ENCODE measurements at regions not wholly inside any gene's neighbourhood (a gene's known extent, or its start where the extent isn't known, plus 50 kb on each side); places are given as distances from the start of the nearest gene placed in this dataset.
"Not testable (repeated sequence)": the region's sequence is repeated elsewhere in the genome, so short reads cannot be mapped to it uniquely, and the experiment has no call there.

DNA sequence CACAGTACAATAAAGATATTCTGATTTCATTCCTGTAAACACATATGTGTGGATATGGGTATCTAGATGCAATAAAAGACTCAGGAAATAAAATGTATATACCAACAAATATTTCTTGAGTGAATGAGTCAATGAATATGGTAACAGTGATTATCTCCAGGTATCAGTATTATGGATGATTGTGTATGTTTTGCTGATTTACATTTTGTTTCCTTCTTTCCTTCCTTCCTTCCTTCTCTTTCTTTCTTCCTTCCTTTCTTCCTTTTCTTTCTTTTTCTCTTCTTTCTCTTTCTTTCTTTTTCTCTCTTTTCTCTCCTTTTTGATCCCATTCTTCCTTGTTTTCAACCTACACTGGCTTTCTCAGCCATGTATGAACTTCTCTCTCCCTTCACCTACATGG lies 85.3 kb upstream of the DLX6 start:
- H3K9ac ChIP-seq (ENCODE audit: low read length): no peak overlapping the region
- H3K79me1 ChIP-seq (ENCODE audit: low read length): no peaks in the 10 kb centered on the region
- no peaks in the 10 kb centered on the region for H3K79me2 ChIP-seq (ENCODE audit: control insufficient read depth, insufficient read depth, low read length)
- H3K18ac ChIP-seq (ENCODE audit: low read length): no peak overlapping the region
- H3K56ac ChIP-seq (ENCODE audit: low read length): no peak overlapping the region
- no peak overlapping the region for H3K27ac ChIP-seq (ENCODE audit: low read depth, low read length)
- H3K4ac ChIP-seq (ENCODE audit: low read depth, low read length): no peak overlapping the region
- DNase-seq: no peak
- no peak overlapping the region for H2BK5ac ChIP-seq (ENCODE audit: low read length)
- H2BK15ac ChIP-seq (replicated peaks; ENCODE audit: low read depth): no peak overlapping the region
- H3K23ac ChIP-seq (ENCODE audit: low read length): no peak overlapping the region
- H4K8ac ChIP-seq (ENCODE audit: low read depth, low read length): no peak overlapping the region
- H3K36me3 ChIP-seq (ENCODE audit: control insufficient read depth, insufficient read depth, low read length): no peaks in the 10 kb centered on the region
- H2AK5ac ChIP-seq (ENCODE audit: low read length): no peak overlapping the region
- H4K5ac ChIP-seq (ENCODE audit: low read length): no peak overlapping the region
- H3K4me3 ChIP-seq (ENCODE audit: low read length): no peak overlapping the region
- H3K4me2 ChIP-seq (ENCODE audit: low read length): no peak overlapping the region
- H3K27me3 ChIP-seq (ENCODE audit: insufficient read depth, low read length, poor library complexity): no peaks in the 10 kb centered on the region
- no peak overlapping the region for H2BK120ac ChIP-seq (ENCODE audit: low read depth, low read length)
- no peaks in the 10 kb centered on the region for H3K4me1 ChIP-seq (ENCODE audit: control insufficient read depth, low read depth, low read length)

DNA sequence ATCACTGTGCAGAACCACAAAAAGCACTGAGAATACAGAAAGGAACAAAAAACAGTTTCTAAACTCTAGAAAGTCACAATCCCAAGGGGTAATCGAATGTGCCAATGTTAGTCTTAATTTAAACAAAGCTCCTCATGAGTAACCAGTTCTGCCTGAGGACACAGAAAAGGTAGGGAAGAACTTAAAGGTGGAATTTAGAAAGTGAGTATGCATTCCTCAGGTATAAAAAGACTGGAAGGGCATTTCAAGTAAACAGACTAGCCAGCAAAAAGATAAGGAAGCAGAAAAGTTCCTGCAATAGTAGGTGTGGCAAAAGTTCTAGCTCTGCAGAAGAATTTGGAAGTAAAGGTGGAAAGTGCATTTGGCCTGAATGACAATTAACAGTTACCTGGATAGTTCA lies 84.6 kb upstream of the DLX6 start:
- DNase-seq: no peak
- no peak overlapping the region for H2BK120ac ChIP-seq (ENCODE audit: low read depth, low read length)
- no peak overlapping the region for H2BK5ac ChIP-seq (ENCODE audit: low read length)
- H4K5ac ChIP-seq (ENCODE audit: low read length): no peak overlapping the region
- no peaks in the 10 kb centered on the region for H3K79me1 ChIP-seq (ENCODE audit: low read length)
- H3K4me3 ChIP-seq (ENCODE audit: low read length): no peak overlapping the region
- no CpG with 5 or more reads among the region's 1 CpG for WGBS (ENCODE audit: extremely low coverage, insufficient coverage, low lambda C conversion rate)
- no peak overlapping the region for H3K9ac ChIP-seq (ENCODE audit: low read length)
- no peaks in the 10 kb centered on the region for H3K4me1 ChIP-seq (ENCODE audit: control insufficient read depth, low read depth, low read length)
- H2BK15ac ChIP-seq (replicated peaks; ENCODE audit: low read depth): no peak overlapping the region
- H3K56ac ChIP-seq (ENCODE audit: low read length): no peak overlapping the region
- H3K18ac ChIP-seq (ENCODE audit: low read length): no peak overlapping the region
- no peaks in the 10 kb centered on the region for H3K79me2 ChIP-seq (ENCODE audit: control insufficient read depth, insufficient read depth, low read length)
- no peak overlapping the region for H3K27ac ChIP-seq (ENCODE audit: low read depth, low read length)
- H4K8ac ChIP-seq (ENCODE audit: low read depth, low read length): no peak overlapping the region
- H2AK5ac ChIP-seq (ENCODE audit: low read length): no peak overlapping the region
- no peak overlapping the region for H3K23ac ChIP-seq (ENCODE audit: low read length)
- H3K27me3 ChIP-seq (ENCODE audit: insufficient read depth, low read length, poor library complexity): no peaks in the 10 kb centered on the region
- H3K36me3 ChIP-seq (ENCODE audit: control insufficient read depth, insufficient read depth, low read length): no peaks in the 10 kb centered on the region
- H3K4me2 ChIP-seq (ENCODE audit: low read length): no peak overlapping the region
- no peak overlapping the region for H3K4ac ChIP-seq (ENCODE audit: low read depth, low read length)

DNA sequence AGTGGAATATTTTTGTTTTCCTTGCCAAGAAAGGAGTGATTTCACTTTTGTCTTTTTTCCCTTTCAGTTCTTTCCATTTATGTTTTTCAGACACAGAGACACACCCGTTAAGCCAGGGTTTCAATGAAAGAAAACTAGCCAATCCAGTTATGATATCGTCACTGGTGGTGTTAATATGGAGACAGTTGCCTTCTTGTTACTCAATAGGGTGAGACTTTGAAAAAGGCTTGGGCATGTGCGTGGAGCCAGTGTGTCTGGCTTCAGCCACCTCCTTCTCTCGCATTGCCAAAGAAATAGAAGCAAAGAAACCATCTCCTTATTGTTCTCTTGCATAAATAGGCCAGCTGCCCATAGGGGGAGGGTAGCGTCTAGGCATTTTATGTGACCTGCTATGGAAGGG lies 84.1 kb upstream of the DLX6 start:
- DNase-seq: no peak
- Histone ChIP-seq H3K4me1 (ENCODE audit: control insufficient read depth, low read depth, low read length) (no peaks in the 10 kb centered on the region), H2BK5ac (ENCODE audit: low read length) (no peak overlapping the region), H3K4me2 (ENCODE audit: low read length) (no peak overlapping the region), H3K27me3 (ENCODE audit: insufficient read depth, low read length, poor library complexity) (no peaks in the 10 kb centered on the region), H3K4me3 (ENCODE audit: low read length) (no peak overlapping the region), H3K79me2 (ENCODE audit: control insufficient read depth, insufficient read depth, low read length) (no peaks in the 10 kb centered on the region), H3K23ac (ENCODE audit: low read length) (no peak overlapping the region), H2BK15ac (replicated peaks; ENCODE audit: low read depth) (no peak overlapping the region), H3K18ac (ENCODE audit: low read length) (no peak overlapping the region), H3K56ac (ENCODE audit: low read length) (no peak overlapping the region), H3K4ac (ENCODE audit: low read depth, low read length) (no peak overlapping the region), H3K9ac (ENCODE audit: low read length) (no peak overlapping the region), H2AK5ac (ENCODE audit: low read length) (no peak overlapping the region), H3K79me1 (ENCODE audit: low read length) (no peaks in the 10 kb centered on the region), H2BK120ac (ENCODE audit: low read depth, low read length) (no peak overlapping the region), H3K27ac (ENCODE audit: low read depth, low read length) (no peak overlapping the region), H3K36me3 (ENCODE audit: control insufficient read depth, insufficient read depth, low read length) (no peaks in the 10 kb centered on the region), H4K8ac (ENCODE audit: low read depth, low read length) (no peak overlapping the region), H4K5ac (ENCODE audit: low read length) (no peak overlapping the region)
- no CpG with 5 or more reads among the region's 5 CpGs for WGBS (ENCODE audit: extremely low coverage, insufficient coverage, low lambda C conversion rate)

DNA sequence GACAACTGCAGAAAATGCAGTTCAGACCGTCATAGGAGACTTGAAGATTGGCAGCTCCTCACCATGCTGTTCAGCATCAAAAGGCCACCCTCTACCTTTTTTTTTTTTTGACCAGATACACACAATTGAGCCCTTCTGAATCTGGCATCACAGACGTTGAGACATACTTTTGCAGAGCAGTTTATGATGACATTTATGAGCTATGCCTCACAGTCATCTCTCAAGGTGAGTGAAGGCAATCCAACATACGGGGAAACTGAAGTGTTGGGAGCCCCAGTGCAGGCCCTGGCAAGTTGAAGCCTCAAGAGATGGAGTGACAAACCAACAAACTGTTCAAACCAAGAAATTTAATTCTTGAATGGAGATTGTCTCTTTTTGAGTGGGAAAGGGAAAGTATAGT lies 83.6 kb upstream of the DLX6 start:
- Histone ChIP-seq H3K36me3 (ENCODE audit: control insufficient read depth, insufficient read depth, low read length) (no peaks in the 10 kb centered on the region), H3K27ac (ENCODE audit: low read depth, low read length) (no peak overlapping the region), H3K79me1 (ENCODE audit: low read length) (no peaks in the 10 kb centered on the region), H3K9ac (ENCODE audit: low read length) (no peak overlapping the region), H3K56ac (ENCODE audit: low read length) (no peak overlapping the region), H3K4me1 (ENCODE audit: control insufficient read depth, low read depth, low read length) (no peaks in the 10 kb centered on the region), H3K4me3 (ENCODE audit: low read length) (no peak overlapping the region), H2BK5ac (ENCODE audit: low read length) (no peak overlapping the region), H2AK5ac (ENCODE audit: low read length) (no peak overlapping the region), H2BK15ac (replicated peaks; ENCODE audit: low read depth) (no peak overlapping the region), H3K27me3 (ENCODE audit: insufficient read depth, low read length, poor library complexity) (no peaks in the 10 kb centered on the region), H3K79me2 (ENCODE audit: control insufficient read depth, insufficient read depth, low read length) (no peaks in the 10 kb centered on the region), H3K4ac (ENCODE audit: low read depth, low read length) (no peak overlapping the region), H3K23ac (ENCODE audit: low read length) (no peak overlapping the region), H2BK120ac (ENCODE audit: low read depth, low read length) (no peak overlapping the region), H3K18ac (ENCODE audit: low read length) (no peak overlapping the region), H4K5ac (ENCODE audit: low read length) (no peak overlapping the region), H4K8ac (ENCODE audit: low read depth, low read length) (no peak overlapping the region), H3K4me2 (ENCODE audit: low read length) (no peak overlapping the region)
- no peak for DNase-seq
- no CpG with 5 or more reads among the region's 3 CpGs for WGBS (ENCODE audit: extremely low coverage, insufficient coverage, low lambda C conversion rate)

DNA sequence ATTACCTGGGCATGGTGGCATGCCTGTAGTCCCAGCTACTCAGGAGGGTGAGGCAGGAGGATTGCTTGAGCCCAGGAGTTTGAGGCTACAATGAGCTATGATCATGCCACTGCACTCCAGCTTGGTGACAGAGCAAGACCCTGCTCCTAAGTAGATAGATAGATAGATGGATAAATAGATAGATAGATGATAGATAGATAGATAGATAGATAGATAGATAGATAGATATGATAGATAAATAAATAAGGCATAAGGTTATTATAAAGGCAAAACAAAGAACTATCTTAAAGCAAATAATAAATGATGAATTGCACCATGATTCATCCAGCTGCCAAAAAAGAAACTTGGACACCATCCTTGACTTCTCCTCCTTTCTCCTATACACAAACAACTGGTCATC lies 82.0 kb upstream of the DLX6 start:
- H3K36me3 ChIP-seq (ENCODE audit: control insufficient read depth, insufficient read depth, low read length); H3K23ac ChIP-seq (ENCODE audit: low read length); H3K4me3 ChIP-seq (ENCODE audit: low read length); DNase-seq; H3K27ac ChIP-seq (ENCODE audit: low read depth, low read length); H3K9ac ChIP-seq (ENCODE audit: low read length); H2AK5ac ChIP-seq (ENCODE audit: low read length); H3K4ac ChIP-seq (ENCODE audit: low read depth, low read length); H3K79me1 ChIP-seq (ENCODE audit: low read length); H2BK120ac ChIP-seq (ENCODE audit: low read depth, low read length); H4K5ac ChIP-seq (ENCODE audit: low read length); H3K27me3 ChIP-seq (ENCODE audit: insufficient read depth, low read length, poor library complexity); H2BK5ac ChIP-seq (ENCODE audit: low read length); H3K18ac ChIP-seq (ENCODE audit: low read length); H3K79me2 ChIP-seq (ENCODE audit: control insufficient read depth, insufficient read depth, low read length); H3K56ac ChIP-seq (ENCODE audit: low read length); H3K4me1 ChIP-seq (ENCODE audit: control insufficient read depth, low read depth, low read length); H3K4me2 ChIP-seq (ENCODE audit: low read length); H2BK15ac ChIP-seq (replicated peaks; ENCODE audit: low read depth); H4K8ac ChIP-seq (ENCODE audit: low read depth, low read length): not testable (repeated sequence)

DNA sequence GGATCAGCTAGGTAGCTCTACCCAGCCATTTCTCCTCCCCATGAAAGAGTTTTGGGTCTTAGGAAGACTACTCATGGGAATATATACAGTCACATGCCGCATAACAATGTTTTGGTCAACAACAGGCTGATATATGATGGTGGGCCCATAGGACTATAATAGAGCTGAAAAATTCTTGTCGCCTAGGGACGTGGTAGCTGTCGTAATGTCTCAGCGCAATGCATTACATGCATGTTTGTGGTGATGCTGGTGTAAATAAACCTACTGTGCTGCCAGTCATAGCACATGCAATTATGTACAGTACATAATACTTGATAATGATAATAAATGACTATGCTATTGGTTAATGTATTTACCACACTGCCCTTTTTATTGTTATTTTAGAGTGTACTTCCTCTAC lies 78.2 kb upstream of the DLX6 start:
- Histone ChIP-seq H3K18ac (ENCODE audit: low read length) (no peak overlapping the region), H2BK15ac (replicated peaks; ENCODE audit: low read depth) (no peak overlapping the region), H3K9ac (ENCODE audit: low read length) (no peak overlapping the region), H3K27me3 (ENCODE audit: insufficient read depth, low read length, poor library complexity) (no peaks in the 10 kb centered on the region), H3K4me1 (ENCODE audit: control insufficient read depth, low read depth, low read length) (no peaks in the 10 kb centered on the region), H3K27ac (ENCODE audit: low read depth, low read length) (no peak overlapping the region), H3K79me1 (ENCODE audit: low read length) (no peaks in the 10 kb centered on the region), H3K4me3 (ENCODE audit: low read length) (no peak overlapping the region), H2BK5ac (ENCODE audit: low read length) (no peak overlapping the region), H3K23ac (ENCODE audit: low read length) (no peak overlapping the region), H3K36me3 (ENCODE audit: control insufficient read depth, insufficient read depth, low read length) (no peaks in the 10 kb centered on the region), H3K56ac (ENCODE audit: low read length) (no peak overlapping the region), H4K8ac (ENCODE audit: low read depth, low read length) (no peak overlapping the region), H4K5ac (ENCODE audit: low read length) (no peak overlapping the region), H2BK120ac (ENCODE audit: low read depth, low read length) (no peak overlapping the region), H3K79me2 (ENCODE audit: control insufficient read depth, insufficient read depth, low read length) (no peaks in the 10 kb centered on the region), H2AK5ac (ENCODE audit: low read length) (no peak overlapping the region), H3K4ac (ENCODE audit: low read depth, low read length) (no peak overlapping the region), H3K4me2 (ENCODE audit: low read length) (no peak overlapping the region)
- WGBS (ENCODE audit: extremely low coverage, insufficient coverage, low lambda C conversion rate): no CpG with 5 or more reads among the region's 5 CpGs
- no peak for DNase-seq

All from mesendoderm (in vitro differentiated cells).